ENCODE measurements at regions not wholly inside any gene's neighbourhood (a gene's known extent, or its start where the extent isn't known, plus 50 kb on each side); places are given as distances from the start of the nearest gene placed in this dataset.
A peak's percentile ranks its signal among the peaks of the same experiment; 100 is the strongest.
"Not testable (repeated sequence)": the region's sequence is repeated elsewhere in the genome, so short reads cannot be mapped to it uniquely, and the experiment has no call there.

DNA sequence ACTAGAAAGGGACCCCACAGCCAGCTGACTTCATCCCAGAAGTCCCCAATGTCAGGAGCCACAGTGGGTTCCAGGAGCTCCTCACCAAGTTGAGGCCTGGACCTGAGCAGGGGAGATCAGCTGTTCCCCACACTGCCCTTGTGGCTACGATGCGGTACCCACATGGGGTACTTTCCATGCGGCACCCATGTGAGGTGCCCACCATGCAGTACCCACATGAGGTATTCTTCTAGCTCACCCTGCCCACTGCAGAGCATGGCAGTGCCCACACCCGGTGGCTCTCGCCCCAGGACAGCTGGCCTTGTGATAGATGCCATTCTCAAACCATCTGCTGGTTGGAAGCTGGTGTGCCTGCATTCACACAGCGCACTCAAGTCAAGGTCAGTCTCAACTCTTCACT, 136.3 kb upstream of the PDE1C start:
- DNase-seq (ENCODE audit: low read depth), result no peak
- TF ChIP-seq, protein P1, sequence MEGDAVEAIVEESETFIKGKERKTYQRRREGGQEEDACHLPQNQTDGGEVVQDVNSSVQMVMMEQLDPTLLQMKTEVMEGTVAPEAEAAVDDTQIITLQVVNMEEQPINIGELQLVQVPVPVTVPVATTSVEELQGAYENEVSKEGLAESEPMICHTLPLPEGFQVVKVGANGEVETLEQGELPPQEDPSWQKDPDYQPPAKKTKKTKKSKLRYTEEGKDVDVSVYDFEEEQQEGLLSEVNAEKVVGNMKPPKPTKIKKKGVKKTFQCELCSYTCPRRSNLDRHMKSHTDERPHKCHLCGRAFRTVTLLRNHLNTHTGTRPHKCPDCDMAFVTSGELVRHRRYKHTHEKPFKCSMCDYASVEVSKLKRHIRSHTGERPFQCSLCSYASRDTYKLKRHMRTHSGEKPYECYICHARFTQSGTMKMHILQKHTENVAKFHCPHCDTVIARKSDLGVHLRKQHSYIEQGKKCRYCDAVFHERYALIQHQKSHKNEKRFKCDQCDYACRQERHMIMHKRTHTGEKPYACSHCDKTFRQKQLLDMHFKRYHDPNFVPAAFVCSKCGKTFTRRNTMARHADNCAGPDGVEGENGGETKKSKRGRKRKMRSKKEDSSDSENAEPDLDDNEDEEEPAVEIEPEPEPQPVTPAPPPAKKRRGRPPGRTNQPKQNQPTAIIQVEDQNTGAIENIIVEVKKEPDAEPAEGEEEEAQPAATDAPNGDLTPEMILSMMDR (IDR thresholded peaks at IDR 0.05; ENCODE audit: low read depth, low read length, missing control alignments), result no peak
- H3K4me3 ChIP-seq (ENCODE audit: low read depth, low read length), result no peak overlapping the region

DNA sequence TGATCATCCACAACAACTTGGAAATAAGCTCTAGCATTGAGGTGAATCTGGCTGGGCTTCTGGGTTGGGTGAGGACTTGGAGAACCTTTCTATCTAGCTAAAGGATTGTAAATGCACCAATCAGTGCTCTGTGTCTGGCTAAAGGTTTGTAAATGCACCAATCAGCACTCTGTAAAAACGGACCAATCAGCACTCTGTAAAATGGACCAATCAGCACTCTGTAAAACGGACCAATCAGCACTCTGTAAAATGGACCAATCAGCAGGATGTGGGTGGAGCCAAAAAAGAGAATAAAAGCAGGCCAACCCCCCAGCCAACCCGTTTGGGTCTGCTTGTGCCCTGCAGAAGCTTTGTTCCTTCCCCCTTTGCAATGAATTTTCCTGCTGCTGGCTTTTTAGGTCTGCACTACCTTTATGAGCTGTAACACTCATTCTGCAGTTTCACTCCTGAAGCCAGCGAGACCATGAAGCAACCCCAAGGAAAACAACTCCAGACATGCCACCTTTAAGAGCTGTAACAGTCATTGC, 135.2 kb upstream of the PDE1C start:
- DNase-seq (ENCODE audit: low read depth); H3K4me3 ChIP-seq (ENCODE audit: low read depth, low read length): not testable (repeated sequence)

DNA sequence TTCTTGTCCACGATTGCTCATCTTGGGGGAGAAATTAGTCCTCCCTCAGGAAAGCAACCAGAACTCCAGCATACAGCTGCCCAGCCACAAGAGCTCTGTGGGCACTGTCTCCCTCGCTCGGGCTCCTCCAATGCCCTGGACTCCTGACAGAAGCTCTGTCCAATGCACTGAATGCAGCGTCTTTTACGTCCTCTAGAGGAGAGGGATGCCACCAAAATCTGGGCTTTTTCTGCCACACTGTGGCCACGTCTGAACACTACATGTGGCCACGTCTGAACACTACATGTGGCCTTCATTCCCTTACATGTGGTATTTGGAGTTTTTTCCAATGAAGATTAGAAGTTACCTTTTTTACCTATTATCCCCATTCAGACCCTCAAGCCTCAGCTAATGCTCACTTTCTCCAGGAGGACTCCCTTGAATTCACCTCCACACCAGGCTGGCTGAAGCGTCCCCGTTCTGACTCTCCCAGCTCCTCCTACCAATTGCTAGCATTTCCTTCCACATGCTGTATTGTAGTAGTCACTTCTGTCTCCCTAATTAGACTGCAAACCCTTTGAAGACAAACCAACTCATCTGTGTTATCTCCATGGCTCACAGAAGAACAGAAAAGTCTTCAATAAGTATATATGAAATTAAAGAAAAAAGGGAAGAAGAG, 134.3 kb upstream of the PDE1C start:
- TF ChIP-seq, protein P1 (IDR thresholded peaks at IDR 0.05; ENCODE audit: low read depth, low read length, missing control alignments), result peak; percentile 66
- no peak for DNase-seq (ENCODE audit: low read depth)
- H3K4me3 ChIP-seq (ENCODE audit: low read depth, low read length), result no peak overlapping the region

DNA sequence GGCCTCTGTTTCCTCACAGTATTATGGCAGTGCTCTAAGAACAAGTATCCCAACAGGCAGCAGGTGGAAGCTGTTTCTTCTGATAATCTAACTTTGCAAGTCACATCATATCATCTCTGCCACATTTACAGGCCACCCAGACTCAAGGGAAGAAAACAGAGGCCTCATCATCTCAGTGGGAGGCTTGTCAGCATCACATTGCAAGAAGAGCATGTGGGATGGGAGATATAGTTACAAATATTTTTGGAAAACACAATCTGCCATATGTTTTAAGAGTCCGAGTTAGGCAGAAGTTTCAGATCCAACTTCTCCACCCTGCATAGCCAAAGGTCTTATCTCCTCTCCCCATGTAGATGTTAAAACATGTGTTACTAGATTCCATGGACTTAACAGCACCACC, 130.4 kb upstream of the PDE1C start:
- TF ChIP-seq, protein P1 (IDR thresholded peaks at IDR 0.05; ENCODE audit: low read depth, low read length, missing control alignments), result no peak
- H3K4me3 ChIP-seq (ENCODE audit: low read depth, low read length), result no peak overlapping the region
- DNase-seq (ENCODE audit: low read depth), result no peak

DNA sequence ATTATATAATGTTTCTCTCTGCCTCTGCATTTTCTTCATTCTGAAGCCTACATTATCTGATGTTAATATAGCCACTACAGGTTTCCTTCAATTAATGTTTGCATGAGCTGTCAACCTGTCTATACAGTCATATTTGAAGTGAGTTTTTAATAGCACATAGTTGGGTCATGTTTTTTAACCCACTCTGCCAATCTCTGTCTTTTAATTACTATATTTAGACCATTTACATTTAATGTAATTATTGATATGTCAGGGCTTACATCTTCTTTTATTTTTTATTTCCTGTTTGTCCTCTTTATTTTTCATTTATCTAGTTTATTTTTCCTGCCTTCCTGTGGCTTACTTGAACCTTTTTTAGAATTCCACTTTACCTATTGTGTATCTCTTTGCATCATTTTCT, 124.3 kb upstream of the PDE1C start:
- H3K4me3 ChIP-seq (ENCODE audit: low read depth, low read length), result no peak overlapping the region
- TF ChIP-seq, protein P1 (IDR thresholded peaks at IDR 0.05; ENCODE audit: low read depth, low read length, missing control alignments), result no peak
- no peak for DNase-seq (ENCODE audit: low read depth)

DNA sequence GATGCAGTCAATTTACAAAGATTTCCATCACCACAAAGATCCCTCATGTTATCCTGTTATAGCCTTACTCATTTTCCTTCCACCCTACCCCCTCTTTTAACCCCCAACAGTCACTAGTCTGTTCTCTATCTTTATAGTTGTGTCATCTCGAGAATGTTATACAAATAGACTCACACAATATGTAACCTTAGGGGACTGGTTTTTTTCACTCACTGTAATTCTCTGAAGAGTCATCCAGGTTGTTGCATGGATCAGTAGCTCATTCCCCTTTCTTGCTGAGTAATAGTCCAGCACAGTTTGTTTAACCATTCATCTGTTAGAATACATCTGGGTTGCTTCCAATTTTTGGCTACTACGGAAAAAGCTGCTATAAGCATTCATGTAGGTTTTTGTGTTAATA, 121.1 kb upstream of the PDE1C start:
- TF ChIP-seq, protein P1 (IDR thresholded peaks at IDR 0.05; ENCODE audit: low read depth, low read length, missing control alignments), result no peak

DNA sequence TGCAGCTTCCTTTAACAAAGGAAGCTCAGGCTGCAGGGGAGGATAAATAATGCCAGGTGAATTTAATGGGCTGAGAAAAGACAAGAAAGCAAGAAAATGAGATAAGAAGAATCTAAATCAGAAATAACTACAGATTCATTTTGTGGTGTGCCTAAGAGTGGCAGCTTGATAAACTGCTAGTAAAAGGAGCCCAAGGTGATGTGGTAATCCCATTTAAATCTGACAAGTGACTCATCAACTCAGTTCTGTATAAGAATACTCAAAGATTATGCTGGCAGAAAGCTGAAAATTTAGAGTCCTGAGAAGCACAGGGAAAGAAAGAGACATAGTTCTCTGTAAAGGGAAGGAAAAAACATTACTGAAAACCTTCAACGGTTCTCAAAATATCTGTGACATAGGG, 109.4 kb upstream of the PDE1C start:
- H3K4me3 ChIP-seq (ENCODE audit: low read depth, low read length), result no peak overlapping the region
- TF ChIP-seq, protein P1 (IDR thresholded peaks at IDR 0.05; ENCODE audit: low read depth, low read length, missing control alignments), result no peak
- no peak for DNase-seq (ENCODE audit: low read depth)

More for the DNA sequence above, 121.1 kb upstream of the PDE1C start:
- no peak overlapping the region for H3K4me3 ChIP-seq (ENCODE audit: low read depth, low read length)
- no peak for DNase-seq (ENCODE audit: low read depth)

All from GM12864 (cell line).